Body of pancreas (tissue), 4 donors: ENCODE measurements at regions not wholly inside any gene's neighbourhood (a gene's known extent, or its start where the extent isn't known, plus 50 kb on each side); places are given as distances from the start of the nearest gene placed in this dataset.

ENCODE experiments used
- ATAC-seq: fragments of 150-250 bp; one replicate; pipeline ENCODE4 v1.9.1; 2016
- DNase-seq, 4 donors: peaks; one replicate each; pipeline ENCODE4 v3.0.0-alpha.2; 2019
- H3K27ac ChIP-seq, 4 donors: fragments of 200-600 bp; sonication (generic); 1 replicate in 3 of 4; 2 replicates in 1 of 4; pipeline versions ENCODE4 v1.5.1 to v1.6.1; 2016 to 2019; ENCODE audit warnings: mild to moderate bottlenecking in 1 of 4, mixed read lengths in 1 of 4, moderate library complexity in 1 of 4
- H3K27me3 ChIP-seq, 2 donors: fragments of 200-600 bp; sonication (generic); one replicate each; pipeline ENCODE4 v1.6.0; 2016; ENCODE audit warnings: mild to moderate bottlenecking in 1 of 2
- H3K36me3 ChIP-seq, 2 donors: fragments of 200-600 bp; sonication (generic); replicated peaks in 1 of 2; 2 replicates each; pipeline ENCODE4 v1.5.1; 2016; ENCODE audit warnings: low read depth in 2 of 2; ENCODE audit not compliant: insufficient read depth in 1 of 2
- H3K4me1 ChIP-seq: fragments of 200-600 bp; sonication (generic); one replicate; pipeline ENCODE4 v1.6.0; 2016
- H3K4me3 ChIP-seq, 2 donors: fragments of 200-600 bp; sonication (generic); 1 replicate in 1 of 2; 2 replicates in 1 of 2; pipeline ENCODE4 v1.5.1; 2016 to 2019
- H3K9me3 ChIP-seq, 3 donors: fragments of 200-600 bp; sonication (generic); 1 replicate in 2 of 3; 2 replicates in 1 of 3; pipeline ENCODE4 v1.5.1; 2016
- CTCF ChIP-seq, 7 experiments: fragments of 450-650 bp in 4 of 7; fragments of 200-600 bp in 3 of 7; sonication (generic) in 3 of 7; IDR thresholded peaks; one replicate each; pipeline ENCODE4 v1.5.1; 2016 to 2019; ENCODE audit warnings: antibody characterized with exemption in 7 of 7
- POLR2A ChIP-seq, 3 donors: fragments of 450-650 bp; IDR thresholded peaks; one replicate each; pipeline ENCODE4 v1.6.1; 2016; ENCODE audit warnings: antibody characterized with exemption in 3 of 3, mild to moderate bottlenecking in 2 of 3
- WGBS, 2 donors: methylation state at CpG; one replicate each; pipeline ENCODE4 v1.1.5; 2017; 5-methylcytosine and 5-hydroxymethylcytosine counted together
- intact Hi-C: fragments of 100-400 bp; cut with DNase I; formaldehyde crosslinking; loops from one replicate; pipeline ENCODE4 v1.15.1; 2023

- TF ChIP-seq CTCF (IDR thresholded peaks at IDR 0.05), result no peak
- no peak for TF ChIP-seq POLR2A (IDR thresholded peaks at IDR 0.05)
- no peak for ATAC-seq
- H3K4me1 ChIP-seq, result peaks cover 5% of the 10 kb centered on the region
- no peaks in the 10 kb centered on the region for H3K27me3 ChIP-seq
- intact Hi-C loops, result no loop called here
- WGBS, 2 donors, result 85 to 95% methylated on average over 2 of the region's 2 CpGs
- no peak overlapping the region for H3K27ac ChIP-seq
- H3K4me3 ChIP-seq, result no peak overlapping the region
- DNase-seq, result no peak
- no peaks in the 10 kb centered on the region for H3K9me3 ChIP-seq
- H3K36me3 ChIP-seq, result no peaks in the 10 kb centered on the region
These were observed 210.6 kb downstream of the ARL4A start for GRCh38 chr7:12898004-12898403.

- Histone ChIP-seq H3K27me3 (no peaks in the 10 kb centered on the region), H3K27ac (no peak overlapping the region), H3K4me3 (no peak overlapping the region), H3K9me3 (no peaks in the 10 kb centered on the region), H3K4me1 (peaks cover 5% of the 10 kb centered on the region), H3K36me3 (no peaks in the 10 kb centered on the region)
- intact Hi-C loops, result no loop called here
- 88 to 93% methylated on average over 3 of the region's 3 CpGs for WGBS, 2 donors
- no peak for TF ChIP-seq CTCF (IDR thresholded peaks at IDR 0.05)
- no peak for TF ChIP-seq POLR2A (IDR thresholded peaks at IDR 0.05)
- ATAC-seq, result no peak
- no peak for DNase-seq
These were observed 211.2 kb downstream of the ARL4A start for GRCh38 chr7:12898620-12899019.

- WGBS, 2 donors, result 78% methylated on average over 5 of the region's 5 CpGs
- ATAC-seq (no peak), DNase-seq (no peak)
- intact Hi-C loops, result no loop called here
- Histone ChIP-seq H3K36me3 (no peaks in the 10 kb centered on the region), H3K27ac (no peak overlapping the region), H3K4me1 (peaks cover 5% of the 10 kb centered on the region), H3K27me3 (no peaks in the 10 kb centered on the region), H3K4me3 (no peak overlapping the region), H3K9me3 (no peaks in the 10 kb centered on the region)
- TF ChIP-seq CTCF (IDR thresholded peaks at IDR 0.05), result no peak
- no peak for TF ChIP-seq POLR2A (IDR thresholded peaks at IDR 0.05)
These were observed 218.2 kb downstream of the ARL4A start for GRCh38 chr7:12905671-12906070.

- TF ChIP-seq CTCF (IDR thresholded peaks at IDR 0.05), result no peak
- no peak for TF ChIP-seq POLR2A (IDR thresholded peaks at IDR 0.05)
- no peak for DNase-seq
- intact Hi-C loops, result no loop called here
These were observed 220.3 kb downstream of the ARL4A start for GRCh38 chr7:12907774-12908173.

GRCh38 chr7:12909483-12909882, 222.1 kb downstream of the ARL4A start:
- Histone ChIP-seq H3K27ac (no peak overlapping the region), H3K4me3 (no peak overlapping the region), H3K27me3 (no peaks in the 10 kb centered on the region), H3K36me3 (no peaks in the 10 kb centered on the region), H3K9me3 (no peaks in the 10 kb centered on the region), H3K4me1 (no peaks in the 10 kb centered on the region)
- DNase-seq, result no peak
- intact Hi-C loops, result no loop called here
- WGBS, 2 donors, result 83 to 89% methylated on average over 1 of the region's 1 CpG
- no peak for ATAC-seq
- no peak for TF ChIP-seq POLR2A (IDR thresholded peaks at IDR 0.05)
- TF ChIP-seq CTCF (IDR thresholded peaks at IDR 0.05), result no peak

More at GRCh38 chr7:12907774-12908173, 220.3 kb downstream of the ARL4A start:
- Histone ChIP-seq H3K4me1 (no peaks in the 10 kb centered on the region), H3K4me3 (no peak overlapping the region), H3K27ac (no peak overlapping the region), H3K9me3 (no peaks in the 10 kb centered on the region), H3K27me3 (no peaks in the 10 kb centered on the region), H3K36me3 (no peaks in the 10 kb centered on the region)
- ATAC-seq, result no peak
- WGBS, 2 donors, result 86 to 100% methylated on average over 2 of the region's 2 CpGs
